ENCODE measurements at regions not wholly inside any gene's neighbourhood (a gene's known extent, or its start where the extent isn't known, plus 50 kb on each side); places are given as distances from the start of the nearest gene placed in this dataset.

DNA sequence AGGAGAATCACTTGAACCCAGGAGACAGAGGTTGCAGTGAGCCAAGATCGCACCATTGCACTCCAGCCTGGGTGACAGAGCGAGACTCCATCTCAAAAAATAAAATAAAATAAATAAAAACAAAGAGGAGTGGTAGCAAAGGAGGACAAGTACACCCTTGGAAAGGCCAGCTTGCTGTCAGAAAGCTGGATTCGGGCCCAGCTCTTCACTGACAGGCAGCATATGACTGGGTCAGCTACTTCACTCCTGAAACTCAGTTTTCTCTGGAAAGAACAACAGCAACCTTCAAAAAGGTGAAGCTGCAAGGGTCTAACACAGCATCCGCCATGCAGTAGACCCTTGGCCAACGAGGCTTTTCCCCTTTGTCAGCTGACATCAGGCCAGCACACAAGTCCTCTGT is 156.0 kb upstream of the TIAM1 start:
- no peak for DNase-seq (ENCODE audit: low read depth)

DNA sequence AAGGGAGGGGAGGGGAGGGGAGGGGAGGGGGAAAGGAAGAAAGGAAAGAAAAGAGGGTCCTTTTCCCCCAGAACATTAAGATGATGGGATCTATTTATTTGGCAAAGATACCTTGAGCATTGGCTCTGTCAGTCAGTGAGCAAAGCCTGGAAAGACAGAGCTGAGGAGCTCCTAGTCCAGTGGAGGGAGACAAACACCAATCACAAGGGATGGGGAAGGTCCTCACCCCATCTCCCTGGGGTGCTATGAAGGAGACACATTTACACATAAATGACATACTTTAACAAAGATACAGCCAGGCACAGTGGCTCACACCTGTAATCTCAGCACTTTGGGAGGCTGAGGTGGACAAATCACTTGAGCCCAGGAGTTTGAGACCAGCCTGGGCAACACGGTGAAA is 154.9 kb upstream of the TIAM1 start:
- DNase-seq (ENCODE audit: low read depth), result no peak

- no peak for DNase-seq (ENCODE audit: low read depth)
Measured at GRCh38 chr21:31497914-31498313, 153.9 kb upstream of the TIAM1 start.

DNA sequence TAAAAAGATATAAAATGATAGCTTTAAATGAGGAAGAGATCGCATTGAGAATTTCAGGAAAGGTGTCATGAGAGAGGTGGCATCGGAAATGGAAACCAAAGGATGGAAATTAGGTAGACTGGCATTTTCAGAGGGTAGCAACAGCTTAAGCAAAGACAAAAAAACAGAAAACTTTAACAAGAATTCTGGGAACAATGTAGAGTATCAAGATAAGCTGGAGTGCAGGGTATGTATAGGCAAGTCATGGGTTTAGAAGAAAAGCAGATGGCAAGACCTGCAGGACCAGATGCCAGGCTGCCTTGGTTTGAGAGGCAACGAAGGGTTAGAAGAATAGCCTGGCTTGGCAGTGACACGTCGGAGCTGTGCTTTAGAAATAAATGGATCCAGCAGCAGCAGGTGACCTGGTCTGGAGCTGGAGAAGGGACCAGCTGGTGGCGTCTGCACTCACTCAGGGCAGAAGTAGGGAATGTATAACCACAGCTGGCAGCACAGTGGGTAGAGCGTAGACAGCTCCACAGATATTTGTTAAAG is 149.4 kb upstream of the TIAM1 start:
- no peak for DNase-seq (ENCODE audit: low read depth)

DNA sequence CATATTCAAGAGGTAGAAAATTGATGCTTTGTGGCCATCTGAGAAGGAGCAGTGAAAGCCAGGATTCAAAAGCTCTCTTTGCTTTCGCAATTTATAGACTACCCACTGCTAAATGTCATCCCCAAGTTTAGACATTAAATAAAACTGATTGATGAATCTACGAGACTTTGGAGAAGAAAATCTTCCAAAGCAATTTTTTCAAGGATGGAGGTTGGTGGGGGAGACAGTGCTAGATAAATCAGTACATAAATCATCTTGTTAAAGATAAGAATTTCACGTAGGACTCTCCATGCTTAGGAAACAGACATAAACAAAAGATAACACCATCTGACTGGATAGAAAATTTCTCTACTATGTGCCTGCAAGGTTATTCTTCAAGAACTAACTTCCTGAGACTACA is 147.6 kb upstream of the TIAM1 start:
- no peak for DNase-seq (ENCODE audit: low read depth)

DNA sequence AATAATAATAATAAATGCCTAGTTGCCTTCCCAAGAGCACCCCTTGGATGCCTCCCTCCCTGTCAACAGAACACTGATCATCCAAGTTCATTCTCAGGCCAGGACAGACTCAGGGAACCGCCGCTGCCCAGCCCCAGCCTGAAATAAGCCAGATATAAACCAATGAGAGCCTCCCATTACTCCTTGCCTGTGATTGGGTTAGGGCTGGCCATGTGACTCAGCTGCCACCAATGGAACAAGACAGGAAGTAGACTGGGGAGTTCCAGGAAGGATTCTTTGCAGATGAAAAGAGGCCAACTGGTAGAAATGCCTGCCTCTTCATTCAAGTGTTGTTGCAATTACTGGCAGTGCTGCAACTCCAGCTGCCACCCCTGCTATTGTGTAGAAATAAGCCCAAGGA is 146.4 kb upstream of the TIAM1 start:
- no peak for DNase-seq (ENCODE audit: low read depth)

GRCh38 chr21:31489726-31490125 is 145.7 kb upstream of the TIAM1 start:
- no peak for DNase-seq (ENCODE audit: low read depth)

GRCh38 chr21:31489014-31489413 is 145.0 kb upstream of the TIAM1 start:
- DNase-seq (ENCODE audit: low read depth), result no peak

GRCh38 chr21:31484219-31484618 is 140.2 kb upstream of the TIAM1 start:
- DNase-seq (ENCODE audit: low read depth), result no peak

DNA sequence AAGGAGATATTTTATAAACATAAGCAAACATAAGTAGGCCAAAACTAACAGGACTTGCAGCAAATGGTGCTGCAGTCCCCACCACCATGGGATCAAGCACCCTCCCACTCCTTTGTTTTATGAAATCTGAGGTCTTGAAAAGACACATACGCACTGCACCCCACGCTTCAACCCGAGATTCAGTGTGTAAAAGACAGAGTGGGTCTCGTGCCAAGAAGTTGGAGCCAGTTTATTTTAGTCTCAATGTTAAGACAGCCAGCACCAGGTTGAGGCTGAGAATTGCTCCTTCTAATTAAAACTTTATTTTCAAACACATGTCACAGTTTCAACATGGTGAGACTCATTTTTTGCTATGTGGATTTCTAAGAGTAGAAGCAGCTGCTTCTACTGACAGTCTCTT is 139.1 kb upstream of the TIAM1 start:
- no peak for DNase-seq (ENCODE audit: low read depth)

DNA sequence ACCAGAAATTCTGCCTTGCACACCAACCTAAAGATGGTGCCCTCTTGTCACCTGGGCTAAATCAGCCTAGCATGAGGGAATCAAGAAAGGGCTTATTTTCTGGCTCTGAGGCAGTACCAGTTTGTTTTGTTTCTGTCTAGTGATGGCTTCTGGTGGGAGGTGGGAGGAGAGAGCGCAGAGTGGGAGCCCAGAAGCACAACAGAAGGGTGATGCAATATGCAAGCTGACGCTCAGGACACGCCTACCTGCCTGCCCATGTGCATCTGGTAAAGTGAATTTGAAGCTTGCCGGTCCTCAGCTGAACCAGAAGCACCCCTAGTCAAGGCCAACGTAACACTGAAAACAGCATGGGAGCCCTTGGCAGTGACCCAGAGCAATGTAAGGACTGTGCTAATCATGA is 138.4 kb upstream of the TIAM1 start:
- no peak for DNase-seq (ENCODE audit: low read depth)

- DNase-seq (ENCODE audit: low read depth), result no peak
Measured at GRCh38 chr21:31480228-31480627, 136.2 kb upstream of the TIAM1 start.

- DNase-seq (ENCODE audit: low read depth), result no peak
Measured at GRCh38 chr21:31479714-31480113, 135.7 kb upstream of the TIAM1 start.

GRCh38 chr21:31479222-31479621 is 135.2 kb upstream of the TIAM1 start:
- DNase-seq (ENCODE audit: low read depth), result no peak

- DNase-seq (ENCODE audit: low read depth), result no peak
Measured at GRCh38 chr21:31476263-31477022, 132.4 kb upstream of the TIAM1 start.

DNA sequence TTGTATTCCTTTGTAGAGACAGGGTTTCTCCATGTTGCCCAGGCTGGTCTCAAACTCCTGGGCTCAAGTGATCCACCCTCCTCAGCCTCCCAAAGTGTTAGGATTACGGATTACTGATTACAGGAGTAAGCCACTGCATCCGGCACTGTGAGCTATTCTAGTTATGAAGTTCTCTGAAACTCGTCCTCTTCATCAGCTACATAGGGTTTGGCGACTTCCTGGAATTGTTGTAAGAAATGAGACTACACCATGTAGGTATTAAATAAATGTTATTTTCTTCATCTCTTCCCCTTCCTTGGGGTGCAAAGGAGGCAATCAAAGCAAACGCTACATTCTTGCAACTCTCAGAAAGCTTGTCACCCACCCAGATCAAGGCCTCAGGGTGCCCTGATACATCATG is 131.2 kb upstream of the TIAM1 start:
- DNase-seq (ENCODE audit: low read depth), result no peak

DNA sequence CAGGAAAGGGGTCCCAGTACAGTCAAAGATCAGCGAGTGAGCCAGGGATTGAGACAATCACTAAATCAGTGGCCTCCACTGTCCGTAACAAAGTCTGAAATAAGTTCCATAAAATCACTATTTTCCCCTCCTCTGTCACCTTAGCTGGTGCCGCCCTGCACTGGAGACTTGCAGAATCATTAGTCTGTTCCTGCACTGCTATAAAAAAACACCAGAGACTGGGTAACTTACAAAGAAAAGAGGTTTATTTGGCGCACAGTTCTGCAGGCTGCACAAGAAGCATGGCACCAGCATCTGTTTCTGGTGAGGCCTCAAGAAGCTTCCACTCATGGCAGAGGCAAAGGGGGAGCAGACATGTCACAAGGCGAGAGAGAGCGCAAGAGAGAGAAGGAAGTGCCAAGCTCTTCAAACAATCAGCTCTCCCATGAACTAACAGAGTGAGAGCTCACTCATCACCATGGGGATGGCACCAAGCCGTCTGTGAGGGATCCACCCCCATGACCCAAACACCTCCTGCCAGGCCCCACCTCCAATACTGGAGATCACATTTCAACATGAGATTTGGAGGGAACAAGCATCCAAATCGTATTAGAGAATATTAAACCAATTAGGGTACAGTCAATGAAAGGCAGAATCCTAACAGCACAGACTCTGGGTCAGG is 129.8 kb upstream of the TIAM1 start:
- DNase-seq (ENCODE audit: low read depth), result no peak

DNA sequence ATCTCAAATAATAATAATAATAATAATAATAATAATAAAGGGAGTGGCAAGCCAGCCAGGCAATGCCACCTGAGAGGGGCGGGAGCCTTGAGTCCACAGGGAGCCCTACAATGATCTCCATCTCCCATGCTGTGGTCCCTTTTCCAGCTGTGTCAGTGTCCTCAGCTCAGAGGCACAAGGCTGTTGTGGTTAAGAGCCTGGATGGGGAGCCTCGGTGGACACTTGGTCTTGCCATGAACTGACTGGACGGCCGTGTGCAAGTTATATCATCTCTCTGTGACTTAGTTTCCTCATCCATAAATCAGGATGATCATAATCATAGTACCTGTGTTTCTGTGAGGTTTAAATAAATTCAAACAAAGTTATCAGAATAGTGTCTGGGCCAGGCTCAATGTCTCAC is 127.8 kb upstream of the TIAM1 start:
- no peak for DNase-seq (ENCODE audit: low read depth)

DNA sequence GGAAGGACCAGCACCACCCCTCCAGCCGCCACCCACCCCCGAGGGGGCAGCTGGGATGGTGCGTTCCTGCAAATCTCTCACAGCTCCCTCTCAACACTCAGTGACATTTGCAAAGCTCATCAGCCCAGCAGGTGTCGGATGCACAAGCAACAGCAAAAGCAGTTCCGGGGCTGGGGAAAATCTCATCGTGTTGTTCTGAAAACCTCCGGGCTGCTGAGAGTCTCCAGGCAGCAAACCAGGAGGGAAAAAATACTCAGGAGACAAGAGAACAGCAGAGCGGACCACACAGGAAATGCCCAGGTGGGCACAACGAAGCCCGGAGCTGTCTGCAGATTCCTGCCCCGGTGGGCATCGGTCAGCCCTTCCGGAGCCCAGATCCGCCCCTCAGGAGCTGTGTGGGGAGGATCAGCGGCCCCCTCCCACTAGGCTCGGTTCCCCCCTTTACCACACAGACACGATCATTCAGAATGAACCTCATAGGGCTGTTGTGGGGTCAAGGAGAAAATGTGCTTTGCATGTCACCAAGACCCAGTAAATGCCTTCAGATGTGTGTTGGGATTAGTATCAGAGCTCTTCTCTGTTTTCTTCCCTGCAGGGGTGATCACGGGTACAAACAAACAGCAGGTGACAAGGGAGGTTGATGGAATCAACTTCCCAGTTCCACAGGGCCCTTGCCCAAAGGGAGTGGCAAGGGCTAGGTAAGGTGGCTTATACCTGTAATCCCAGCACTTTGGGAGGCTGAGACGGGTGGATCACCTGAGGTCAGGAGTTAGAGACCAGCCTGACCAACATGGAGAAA is 127.0 kb upstream of the TIAM1 start:
- no peak for DNase-seq (ENCODE audit: low read depth)

GRCh38 chr21:31460980-31461379 is 116.9 kb upstream of the TIAM1 start:
- no peak for DNase-seq (ENCODE audit: low read depth)

DNA sequence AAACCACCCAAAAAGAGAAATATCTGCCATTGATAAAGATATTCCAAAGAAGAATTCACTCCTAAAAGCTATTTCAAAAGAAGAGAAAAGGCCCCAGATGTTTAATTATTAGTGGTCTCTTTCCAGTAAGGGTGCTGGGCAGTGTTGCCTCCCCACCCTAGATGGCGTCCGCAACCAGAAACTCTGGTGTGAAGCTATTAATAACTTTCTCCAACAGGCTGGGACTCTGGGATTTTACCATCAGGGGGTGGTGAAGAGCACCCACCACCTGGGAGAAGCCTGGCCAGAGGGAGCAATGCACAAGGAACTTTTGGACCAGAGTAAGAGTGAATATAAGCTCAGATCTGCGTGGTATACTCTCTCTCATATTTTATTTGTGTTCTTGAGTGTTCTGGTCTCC is 115.4 kb upstream of the TIAM1 start:
- no peak for DNase-seq (ENCODE audit: low read depth)

GRCh38 chr21:31457675-31458074 is 113.6 kb upstream of the TIAM1 start:
- DNase-seq (ENCODE audit: low read depth), result no peak

GRCh38 chr21:31456201-31456600 is 112.1 kb upstream of the TIAM1 start:
- no peak for DNase-seq (ENCODE audit: low read depth)
